ENCODE measurements at regions not wholly inside any gene's neighbourhood (a gene's known extent, or its start where the extent isn't known, plus 50 kb on each side); places are given as distances from the start of the nearest gene placed in this dataset.

- ChIA-PET RAD21 (ENCODE audit: unreplicated experiment) (no interaction called here), POLR2A (no interaction called here), CTCF (interaction anchor here (0.8 to 2.0 kb wide), 3 partner anchors 9 to 358 kb away, joined by 3 to 7 read pairs (median 4); no protein-coding TSS in a partner anchor), SMC1A (ENCODE audit: uncharacterized antibody, unreplicated experiment) (no interaction called here)
- H3K27me3 ChIP-seq (replicated peaks in 1 of 2; ENCODE audit: control insufficient read depth in 2 of 2, insufficient read depth in 2 of 2, low read length in 1 of 2) = no peaks in the 10 kb centered on the region
- H3K36me3 ChIP-seq (ENCODE audit: control insufficient read depth in 2 of 2, insufficient read depth in 2 of 2, low read length in 1 of 2) = no peaks in the 10 kb centered on the region
- WGBS (ENCODE audit: insufficient coverage, insufficient replicate concordance, low lambda C conversion rate, missing lambda C conversion rate) = 67% methylated on average over 8 of the region's 8 CpGs
- no peaks in the 10 kb centered on the region for H3K79me2 ChIP-seq (ENCODE audit: control insufficient read depth, insufficient read depth, low read length)
- no peak overlapping the region for H3K4me2 ChIP-seq (ENCODE audit: control insufficient read depth, insufficient read depth)
- H3K9ac ChIP-seq (ENCODE audit: control insufficient read depth, insufficient read depth, low read length) = no peak overlapping the region
- ATAC-seq (no peak), DNase-seq (ENCODE audit: low read depth, low spot score) (no peak), FAIRE-seq (no peak)
- TF ChIP-seq DPF2 (IDR thresholded peaks at IDR 0.05) (no peak), ZNF622 (IDR thresholded peaks at IDR 0.05) (no peak), HDGF (IDR thresholded peaks at IDR 0.05) (no peak), MEF2B (IDR thresholded peaks at IDR 0.05; ENCODE audit: partially characterized antibody, poor library complexity, severe bottlenecking) (no peak), ZNF24 (IDR thresholded peaks at IDR 0.05) (no peak)
- H3K4me1 ChIP-seq (ENCODE audit: control insufficient read depth, insufficient read depth, low read length) = no peaks in the 10 kb centered on the region
- no peak overlapping the region for H3K4me3 ChIP-seq
- intact Hi-C loops (cut with micrococcal nuclease; ENCODE audit: unreplicated experiment) = no loop called here
- in situ Hi-C loops (cut with MboI) = no loop called here
- no TSS peak for BruUV-seq (replicated peaks)
- H4K20me1 ChIP-seq (ENCODE audit: control insufficient read depth, insufficient read depth) = no peaks in the 10 kb centered on the region
- H2AFZ ChIP-seq (ENCODE audit: control insufficient read depth, low read depth, low read length) = no peak overlapping the region
- no peaks in the 10 kb centered on the region for H3K9me3 ChIP-seq (replicated peaks; ENCODE audit: control insufficient read depth, insufficient read depth, low read length)
- no peak overlapping the region for H3K27ac ChIP-seq (ENCODE audit: control insufficient read depth, insufficient read depth)
These were observed 555.9 kb upstream of the TMEM132C start for GRCh38 chr12:127711108-127711507.

GRCh38 chr12:127712561-127712960, 554.4 kb upstream of the TMEM132C start:
- H3K27ac ChIP-seq (ENCODE audit: control insufficient read depth, insufficient read depth) = no peak overlapping the region
- intact Hi-C loops (cut with micrococcal nuclease; ENCODE audit: unreplicated experiment) = no loop called here
- H2AFZ ChIP-seq (ENCODE audit: control insufficient read depth, low read depth, low read length) = no peak overlapping the region
- no peak overlapping the region for H3K4me3 ChIP-seq
- no peak for TF ChIP-seq IRF5 (IDR thresholded peaks at IDR 0.05; ENCODE audit: borderline replicate concordance)
- no TSS peak for BruUV-seq (replicated peaks)
- ChIA-PET POLR2A (no interaction called here), RAD21 (ENCODE audit: unreplicated experiment) (interaction anchor here (0.6 to 1.1 kb wide), 2 partner anchors 25 to 87 kb away, joined by 3 to 4 read pairs; no protein-coding TSS in a partner anchor), SMC1A (ENCODE audit: uncharacterized antibody, unreplicated experiment) (no interaction called here), CTCF (interaction anchor here (1.0 to 2.0 kb wide), 3 partner anchors 37 to 362 kb away, joined by 3 to 7 read pairs (median 3); no protein-coding TSS in a partner anchor)
- no peaks in the 10 kb centered on the region for H3K79me2 ChIP-seq (ENCODE audit: control insufficient read depth, insufficient read depth, low read length)
- H3K4me1 ChIP-seq (ENCODE audit: control insufficient read depth, insufficient read depth, low read length) = no peaks in the 10 kb centered on the region
- no peak overlapping the region for H3K4me2 ChIP-seq (ENCODE audit: control insufficient read depth, insufficient read depth)
- H4K20me1 ChIP-seq (ENCODE audit: control insufficient read depth, insufficient read depth) = no peaks in the 10 kb centered on the region
- H3K9me3 ChIP-seq (replicated peaks; ENCODE audit: control insufficient read depth, insufficient read depth, low read length) = no peaks in the 10 kb centered on the region
- H3K36me3 ChIP-seq (ENCODE audit: control insufficient read depth in 2 of 2, insufficient read depth in 2 of 2, low read length in 1 of 2) = no peaks in the 10 kb centered on the region
- DNase-seq (ENCODE audit: low read depth, low spot score) (no peak), ATAC-seq (no peak), FAIRE-seq (no peak)
- in situ Hi-C loops (cut with MboI) = no loop called here
- H3K9ac ChIP-seq (ENCODE audit: control insufficient read depth, insufficient read depth, low read length) = no peak overlapping the region
- 3% methylated on average over 2 of the region's 2 CpGs for WGBS (ENCODE audit: insufficient coverage, insufficient replicate concordance, low lambda C conversion rate, missing lambda C conversion rate)
- no peaks in the 10 kb centered on the region for H3K27me3 ChIP-seq (replicated peaks in 1 of 2; ENCODE audit: control insufficient read depth in 2 of 2, insufficient read depth in 2 of 2, low read length in 1 of 2)
